Left ventricle myocardium inferior (tissue), 1 donor: ENCODE measurements at regions not wholly inside any gene's neighbourhood (a gene's known extent, or its start where the extent isn't known, plus 50 kb on each side); places are given as distances from the start of the nearest gene placed in this dataset.

Experiments used
- DNase-seq: peaks from one replicate; pipeline ENCODE4 v3.0.0-alpha.2; 2020
- H3K27ac ChIP-seq: fragments of 200-600 bp; replicated peaks from 2 replicates; pipeline ENCODE4 v1.8.0; 2021
- H3K27me3 ChIP-seq: fragments of 200-600 bp; 2 replicates; pipeline ENCODE4 v1.8.0; 2021; ENCODE audit warnings: low read depth
- H3K36me3 ChIP-seq: fragments of 200-600 bp; 2 replicates; pipeline ENCODE4 v1.8.0; 2021
- H3K4me1 ChIP-seq: fragments of 200-600 bp; 2 replicates; pipeline ENCODE4 v1.8.0; 2021
- H3K4me3 ChIP-seq: fragments of 200-600 bp; 2 replicates; pipeline ENCODE4 v1.8.0; 2021; ENCODE audit warnings: mild to moderate bottlenecking, moderate library complexity
- H3K9me3 ChIP-seq: fragments of 200-600 bp; replicated peaks from 2 replicates; pipeline ENCODE4 v1.8.0; 2021
- CTCF ChIP-seq: fragments of 200-600 bp; IDR thresholded peaks from 2 replicates; pipeline ENCODE4 v1.8.0; 2021; ENCODE audit warnings: antibody characterized with exemption, mild to moderate bottlenecking, borderline replicate concordance
- intact Hi-C: fragments of 100-400 bp; cut with micrococcal nuclease; formaldehyde crosslinking; loops from one replicate; pipeline ENCODE4 v1.11.0; 2022
- donor health status: DM: no; HTN: yes; CAD: no; lungs with severe emphysema.

- peak; percentile 21 for DNase-seq
- H3K4me1 ChIP-seq = no peaks in the 10 kb centered on the region
- H3K4me3 ChIP-seq = no peak overlapping the region
- peaks cover 92% of the 10 kb centered on the region for H3K27me3 ChIP-seq
- intact Hi-C loops = no loop called here
- peak; percentile 30 for TF ChIP-seq CTCF
- H3K36me3 ChIP-seq = no peaks in the 10 kb centered on the region
- no peaks in the 10 kb centered on the region for H3K9me3 ChIP-seq
- H3K27ac ChIP-seq = no peak overlapping the region
Observed at GRCh38 chr22:45101515-45102227, 62.1 kb upstream of the NUP50 start.

GRCh38 chr22:45102896-45103420 is 60.8 kb upstream of the NUP50 start:
- intact Hi-C loops = no loop called here
- H3K27me3 ChIP-seq = peaks cover 93% of the 10 kb centered on the region
- H3K36me3 ChIP-seq = no peaks in the 10 kb centered on the region
- no peaks in the 10 kb centered on the region for H3K9me3 ChIP-seq
- no peak for DNase-seq
- no peak for TF ChIP-seq CTCF
- H3K4me1 ChIP-seq = no peaks in the 10 kb centered on the region
- H3K27ac ChIP-seq = no peak overlapping the region
- no peak overlapping the region for H3K4me3 ChIP-seq

GRCh38 chr22:45103756-45104155 is 60.0 kb upstream of the NUP50 start:
- H3K27me3 ChIP-seq = peaks cover 88% of the 10 kb centered on the region
- intact Hi-C loops = no loop called here
- H3K9me3 ChIP-seq = no peaks in the 10 kb centered on the region
- no peaks in the 10 kb centered on the region for H3K36me3 ChIP-seq
- no peak for TF ChIP-seq CTCF
- H3K4me1 ChIP-seq = no peaks in the 10 kb centered on the region
- no peak for DNase-seq
- H3K27ac ChIP-seq = no peak overlapping the region
- no peak overlapping the region for H3K4me3 ChIP-seq

GRCh38 chr22:45104313-45104712 is 59.4 kb upstream of the NUP50 start:
- no peak for TF ChIP-seq CTCF
- H3K27me3 ChIP-seq = peaks cover 82% of the 10 kb centered on the region
- no peaks in the 10 kb centered on the region for H3K4me1 ChIP-seq
- intact Hi-C loops = no loop called here
- H3K9me3 ChIP-seq = no peaks in the 10 kb centered on the region
- H3K4me3 ChIP-seq = no peak overlapping the region
- no peak overlapping the region for H3K27ac ChIP-seq
- DNase-seq = no peak
- no peaks in the 10 kb centered on the region for H3K36me3 ChIP-seq

GRCh38 chr22:45105281-45105702 is 58.4 kb upstream of the NUP50 start:
- intact Hi-C loops = no loop called here
- no peak overlapping the region for H3K27ac ChIP-seq
- no peak overlapping the region for H3K4me3 ChIP-seq
- no peak for DNase-seq
- no peaks in the 10 kb centered on the region for H3K4me1 ChIP-seq
- TF ChIP-seq CTCF = no peak
- no peaks in the 10 kb centered on the region for H3K9me3 ChIP-seq
- no peaks in the 10 kb centered on the region for H3K36me3 ChIP-seq
- H3K27me3 ChIP-seq = peaks cover 73% of the 10 kb centered on the region
